ENCODE measurements at regions not wholly inside any gene's neighbourhood (a gene's known extent, or its start where the extent isn't known, plus 50 kb on each side); places are given as distances from the start of the nearest gene placed in this dataset.
"Not testable (repeated sequence)": the region's sequence is repeated elsewhere in the genome, so short reads cannot be mapped to it uniquely, and the experiment has no call there.

DNA sequence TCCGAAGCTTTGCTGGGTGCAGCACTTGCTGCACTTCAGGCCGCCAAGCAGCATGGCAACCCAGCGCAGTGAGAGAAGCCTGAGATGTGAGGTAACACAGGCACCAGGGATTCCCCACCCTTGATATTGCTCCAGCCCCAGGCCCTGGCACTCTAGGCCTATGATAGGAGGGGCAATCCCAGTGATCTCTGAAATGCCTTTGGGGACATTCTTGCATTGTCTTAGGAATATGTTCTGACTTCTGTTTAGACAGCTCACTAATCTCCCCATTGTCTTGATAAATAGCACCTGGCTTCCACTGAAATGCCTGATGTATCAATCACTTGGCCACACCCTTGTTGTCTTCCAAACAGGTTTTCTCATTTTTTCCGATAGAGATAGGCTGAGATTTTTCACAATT is 102.8 kb downstream of the SOX14 start:
- 89 to 90% methylated on average over 4 of the region's 4 CpGs for WGBS, 2 donors
- no peak for ATAC-seq (ENCODE audit: insufficient read depth, low FRiP score)
- TF ChIP-seq, protein P1, sequence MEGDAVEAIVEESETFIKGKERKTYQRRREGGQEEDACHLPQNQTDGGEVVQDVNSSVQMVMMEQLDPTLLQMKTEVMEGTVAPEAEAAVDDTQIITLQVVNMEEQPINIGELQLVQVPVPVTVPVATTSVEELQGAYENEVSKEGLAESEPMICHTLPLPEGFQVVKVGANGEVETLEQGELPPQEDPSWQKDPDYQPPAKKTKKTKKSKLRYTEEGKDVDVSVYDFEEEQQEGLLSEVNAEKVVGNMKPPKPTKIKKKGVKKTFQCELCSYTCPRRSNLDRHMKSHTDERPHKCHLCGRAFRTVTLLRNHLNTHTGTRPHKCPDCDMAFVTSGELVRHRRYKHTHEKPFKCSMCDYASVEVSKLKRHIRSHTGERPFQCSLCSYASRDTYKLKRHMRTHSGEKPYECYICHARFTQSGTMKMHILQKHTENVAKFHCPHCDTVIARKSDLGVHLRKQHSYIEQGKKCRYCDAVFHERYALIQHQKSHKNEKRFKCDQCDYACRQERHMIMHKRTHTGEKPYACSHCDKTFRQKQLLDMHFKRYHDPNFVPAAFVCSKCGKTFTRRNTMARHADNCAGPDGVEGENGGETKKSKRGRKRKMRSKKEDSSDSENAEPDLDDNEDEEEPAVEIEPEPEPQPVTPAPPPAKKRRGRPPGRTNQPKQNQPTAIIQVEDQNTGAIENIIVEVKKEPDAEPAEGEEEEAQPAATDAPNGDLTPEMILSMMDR (IDR thresholded peaks at IDR 0.05; ENCODE audit: control extremely low read depth, extremely low read depth): no peak

DNA sequence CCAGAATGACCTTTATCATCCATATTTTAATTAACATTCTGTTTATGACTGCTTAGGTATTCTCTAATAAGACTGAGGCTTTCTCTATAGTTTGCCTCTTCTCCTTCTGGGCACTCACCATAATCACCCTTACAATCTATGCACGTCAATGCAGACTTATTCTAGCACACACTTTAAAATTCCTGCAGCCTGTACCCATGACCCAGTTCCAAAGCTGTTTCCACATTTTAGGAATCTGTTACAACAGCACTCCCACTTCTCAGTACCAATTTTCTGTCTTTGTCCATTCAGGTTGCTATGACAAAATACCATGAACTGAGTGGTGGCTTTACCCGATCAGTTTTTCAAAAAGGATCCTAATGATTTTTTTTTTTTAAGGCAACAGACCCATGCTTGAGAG is 103.5 kb downstream of the SOX14 start:
- Histone ChIP-seq H3K9ac (ENCODE audit: insufficient read depth in 1 of 2, low read length in 2 of 2) (no peak overlapping the region), H3K4me3 (no peak overlapping the region), H3K27ac (ENCODE audit: low read depth in 1 of 2, low read length in 1 of 2) (no peak overlapping the region), H3K4me1 (ENCODE audit: control insufficient read depth in 5 of 5, insufficient read depth in 5 of 5, low read length in 5 of 5) (no peaks in the 10 kb centered on the region), H3K9me3 (ENCODE audit: control insufficient read depth in 4 of 4, insufficient read depth in 3 of 4, low read length in 3 of 4) (peaks cover 0 to 18% (median 4%) of the 10 kb centered on the region in 4 donors), H3K36me3 (ENCODE audit: control insufficient read depth in 4 of 4, insufficient read depth in 4 of 4, low read length in 4 of 4) (no peaks in the 10 kb centered on the region), H3K27me3 (ENCODE audit: control insufficient read depth in 3 of 3, insufficient read depth in 3 of 3, low read length in 2 of 3) (no peaks in the 10 kb centered on the region)
- WGBS, 2 donors: 90% methylated on average over 2 of the region's 2 CpGs
- DNase-seq (no peak), ATAC-seq (ENCODE audit: insufficient read depth, low FRiP score) (no peak)
- TF ChIP-seq, protein P1 (IDR thresholded peaks at IDR 0.05; ENCODE audit: control extremely low read depth, extremely low read depth): no peak

More for the DNA sequence above, 102.8 kb downstream of the SOX14 start:
- Histone ChIP-seq H3K9ac (ENCODE audit: insufficient read depth in 1 of 2, low read length in 2 of 2) (no peak overlapping the region), H3K36me3 (ENCODE audit: control insufficient read depth in 4 of 4, insufficient read depth in 4 of 4, low read length in 4 of 4) (no peaks in the 10 kb centered on the region), H3K4me3 (no peak overlapping the region), H3K27me3 (ENCODE audit: control insufficient read depth in 3 of 3, insufficient read depth in 3 of 3, low read length in 2 of 3) (no peaks in the 10 kb centered on the region), H3K4me1 (ENCODE audit: control insufficient read depth in 5 of 5, insufficient read depth in 5 of 5, low read length in 5 of 5) (no peaks in the 10 kb centered on the region), H3K27ac (ENCODE audit: low read depth in 1 of 2, low read length in 1 of 2) (no peak overlapping the region), H3K9me3 (ENCODE audit: control insufficient read depth in 4 of 4, insufficient read depth in 3 of 4, low read length in 3 of 4) (peaks cover 0 to 13% (median 4%) of the 10 kb centered on the region in 4 donors)
- no peak for DNase-seq

DNA sequence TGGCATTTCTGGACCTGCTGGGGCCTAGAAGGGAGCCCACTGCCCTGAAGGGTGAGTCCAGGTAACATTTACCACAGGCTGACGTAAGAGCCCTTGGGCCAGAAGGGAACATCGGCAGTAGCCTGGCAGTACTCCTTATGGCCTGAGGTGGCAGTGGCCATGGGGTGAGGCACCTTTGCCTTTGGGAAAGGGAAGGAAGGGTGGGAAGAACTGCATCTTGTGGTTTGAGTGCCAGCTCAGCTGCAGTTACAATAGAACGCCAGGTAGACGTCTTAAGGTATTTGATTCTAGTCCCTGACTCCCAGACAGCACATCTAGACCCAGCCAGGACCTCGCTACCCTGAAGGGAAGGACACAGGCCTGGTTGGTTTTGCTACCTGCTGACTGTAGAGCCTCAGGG is 104.9 kb downstream of the SOX14 start:
- no peak for ATAC-seq (ENCODE audit: insufficient read depth, low FRiP score)
- H3K27ac ChIP-seq (ENCODE audit: low read depth in 1 of 2, low read length in 1 of 2): no peak overlapping the region
- 88 to 93% methylated on average over 5 of the region's 5 CpGs for WGBS, 2 donors

DNA sequence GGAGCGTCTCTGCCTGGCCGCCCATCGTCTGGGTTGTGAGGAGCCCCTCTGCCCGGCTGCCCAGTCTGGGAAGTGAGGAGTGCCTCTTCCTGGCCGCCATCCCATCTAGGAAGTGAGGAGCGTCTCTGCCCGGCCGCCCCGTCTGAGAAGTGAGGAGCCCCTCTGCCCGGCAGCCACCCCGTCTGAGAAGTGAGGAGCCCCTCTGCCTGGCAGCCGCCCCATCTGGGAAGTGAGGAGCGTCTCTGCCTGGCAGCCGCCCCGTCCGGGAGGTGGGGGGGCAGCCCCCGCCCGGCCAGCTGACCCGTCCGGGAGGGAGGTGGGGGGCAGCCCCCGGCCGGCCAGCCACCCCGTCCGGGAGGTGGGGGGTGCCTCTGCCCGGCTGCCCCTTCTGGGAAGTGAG is 108.5 kb downstream of the SOX14 start:
- H3K4me1 ChIP-seq (ENCODE audit: control insufficient read depth in 5 of 5, insufficient read depth in 5 of 5, low read length in 5 of 5); H3K9me3 ChIP-seq (ENCODE audit: control insufficient read depth in 4 of 4, insufficient read depth in 3 of 4, low read length in 3 of 4); H3K27ac ChIP-seq (ENCODE audit: low read depth in 1 of 2, low read length in 1 of 2); H3K27me3 ChIP-seq (ENCODE audit: control insufficient read depth in 3 of 3, insufficient read depth in 3 of 3, low read length in 2 of 3); H3K36me3 ChIP-seq (ENCODE audit: control insufficient read depth in 4 of 4, insufficient read depth in 4 of 4, low read length in 4 of 4); H3K4me3 ChIP-seq; ATAC-seq (ENCODE audit: insufficient read depth, low FRiP score); H3K9ac ChIP-seq (ENCODE audit: insufficient read depth in 1 of 2, low read length in 2 of 2); DNase-seq: not testable (repeated sequence)
- 94 to 95% methylated on average over 25 of the region's 25 CpGs for WGBS, 2 donors

More for the DNA sequence above, 104.9 kb downstream of the SOX14 start:
- Histone ChIP-seq H3K9ac (ENCODE audit: insufficient read depth in 1 of 2, low read length in 2 of 2) (no peak overlapping the region), H3K36me3 (ENCODE audit: control insufficient read depth in 4 of 4, insufficient read depth in 4 of 4, low read length in 4 of 4) (no peaks in the 10 kb centered on the region), H3K27me3 (ENCODE audit: control insufficient read depth in 3 of 3, insufficient read depth in 3 of 3, low read length in 2 of 3) (no peaks in the 10 kb centered on the region), H3K9me3 (ENCODE audit: control insufficient read depth in 4 of 4, insufficient read depth in 3 of 4, low read length in 3 of 4) (peaks cover 0 to 14% (median 4%) of the 10 kb centered on the region in 4 donors), H3K4me3 (no peak overlapping the region), H3K4me1 (ENCODE audit: control insufficient read depth in 5 of 5, insufficient read depth in 5 of 5, low read length in 5 of 5) (no peaks in the 10 kb centered on the region)
- TF ChIP-seq, protein P1 (IDR thresholded peaks at IDR 0.05; ENCODE audit: control extremely low read depth, extremely low read depth): no peak
- no peak for DNase-seq

DNA sequence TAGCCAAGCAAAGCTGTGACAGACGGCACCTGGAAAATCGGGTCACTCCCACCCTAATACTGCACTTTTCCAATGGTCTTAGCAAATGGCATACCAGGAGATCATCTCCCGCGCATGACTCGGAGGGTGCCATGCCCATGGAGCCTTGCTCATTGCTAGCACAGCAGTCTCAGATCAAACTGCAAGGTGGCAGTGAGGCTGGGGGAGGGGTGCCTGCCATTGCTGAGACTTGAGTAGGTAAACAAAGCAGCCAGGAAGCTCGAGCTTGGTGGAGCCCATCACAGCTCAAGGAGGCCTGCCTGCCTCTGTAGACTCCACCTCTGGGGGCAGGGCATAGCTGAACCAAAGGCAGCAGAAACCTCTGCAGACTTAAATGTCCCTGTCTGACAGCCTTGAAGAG is 113.1 kb upstream of the CLDN18 start:
- H3K36me3 ChIP-seq (ENCODE audit: control insufficient read depth in 4 of 4, insufficient read depth in 4 of 4, low read length in 4 of 4); H3K4me1 ChIP-seq (ENCODE audit: control insufficient read depth in 5 of 5, insufficient read depth in 5 of 5, low read length in 5 of 5); H3K9ac ChIP-seq (ENCODE audit: insufficient read depth in 1 of 2, low read length in 2 of 2); ATAC-seq (ENCODE audit: insufficient read depth, low FRiP score); H3K9me3 ChIP-seq (ENCODE audit: control insufficient read depth in 4 of 4, insufficient read depth in 3 of 4, low read length in 3 of 4); H3K4me3 ChIP-seq; H3K27ac ChIP-seq (ENCODE audit: low read depth in 1 of 2, low read length in 1 of 2); H3K27me3 ChIP-seq (ENCODE audit: control insufficient read depth in 3 of 3, insufficient read depth in 3 of 3, low read length in 2 of 3); DNase-seq: not testable (repeated sequence)
- 78 to 82% methylated on average over 6 of the region's 6 CpGs for WGBS, 2 donors
